Femur (tissue), 1 donor: ENCODE measurements at regions not wholly inside any gene's neighbourhood (a gene's known extent, or its start where the extent isn't known, plus 50 kb on each side); places are given as distances from the start of the nearest gene placed in this dataset.

ENCODE experiments used
- DNase-seq: peaks from one replicate; pipeline ENCODE4 v3.0.0-alpha.2; 2017

DNA sequence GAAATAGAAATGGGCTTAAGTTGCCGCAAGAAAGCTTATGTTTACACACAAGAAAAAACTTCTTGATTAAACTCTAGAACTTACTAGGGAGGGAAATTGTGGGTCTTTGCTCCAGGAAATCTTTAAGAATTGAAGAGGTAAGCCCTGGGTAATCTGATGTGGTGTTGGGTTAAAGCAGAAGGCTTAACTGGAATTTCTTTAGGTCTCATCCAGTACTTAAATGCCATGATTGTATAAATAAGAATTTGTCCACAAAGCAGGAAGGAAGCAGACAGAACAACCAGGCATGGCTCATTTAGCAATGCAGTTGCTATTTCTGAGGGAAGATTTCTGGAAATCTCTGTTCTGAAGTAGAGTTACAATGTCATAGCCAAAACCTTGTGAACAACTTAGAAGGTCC lies 360.4 kb downstream of the KLF5 start:
- DNase-seq, result no peak

DNA sequence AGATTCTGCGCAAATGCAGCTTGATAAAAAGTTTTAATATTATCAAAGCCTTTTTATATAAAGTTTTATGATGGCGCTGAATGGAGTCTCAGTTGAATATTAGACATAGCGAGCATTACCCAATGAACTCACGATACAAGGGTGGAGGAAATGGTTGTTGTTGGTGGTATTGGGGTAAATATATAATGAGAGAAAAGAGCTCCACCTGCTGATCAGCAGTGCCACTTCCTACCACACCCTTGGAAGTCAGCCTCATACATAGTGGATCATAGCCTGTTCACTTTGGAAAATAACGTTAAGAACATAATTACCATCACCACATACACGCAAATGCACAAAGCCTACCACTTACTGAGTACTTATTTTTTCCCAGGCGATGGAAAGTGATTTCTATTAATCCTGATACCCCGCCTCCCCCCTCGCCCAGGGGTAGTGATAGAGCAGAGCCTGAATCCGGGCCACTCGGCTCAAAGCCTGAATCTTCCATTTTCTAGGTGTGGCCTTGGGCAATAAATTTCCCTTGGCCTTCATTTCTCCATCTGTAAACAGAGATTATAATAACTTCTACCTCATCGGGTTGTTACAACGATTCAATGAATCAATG lies 358.3 kb downstream of the KLF5 start:
- DNase-seq, result no peak

DNA sequence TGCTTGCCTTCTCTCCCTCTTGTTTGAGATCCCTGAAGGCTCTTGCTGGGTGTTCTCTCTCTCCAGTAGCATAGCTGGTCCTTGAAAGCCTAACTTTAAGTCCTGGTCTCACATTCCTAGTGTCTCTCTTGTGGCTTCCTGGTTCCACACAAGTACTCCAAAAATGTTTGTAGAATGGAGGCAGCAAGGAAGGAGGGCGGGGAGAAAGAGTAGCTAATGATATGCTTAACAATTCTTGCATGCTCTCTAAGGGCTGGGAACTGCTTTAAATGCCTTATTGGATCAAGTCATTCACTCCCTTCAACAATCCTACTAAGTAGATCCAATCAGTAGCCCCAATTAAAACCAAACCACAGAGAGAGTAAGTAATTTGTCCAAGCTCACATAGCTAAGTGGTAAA lies 357.3 kb downstream of the KLF5 start:
- no peak for DNase-seq

DNA sequence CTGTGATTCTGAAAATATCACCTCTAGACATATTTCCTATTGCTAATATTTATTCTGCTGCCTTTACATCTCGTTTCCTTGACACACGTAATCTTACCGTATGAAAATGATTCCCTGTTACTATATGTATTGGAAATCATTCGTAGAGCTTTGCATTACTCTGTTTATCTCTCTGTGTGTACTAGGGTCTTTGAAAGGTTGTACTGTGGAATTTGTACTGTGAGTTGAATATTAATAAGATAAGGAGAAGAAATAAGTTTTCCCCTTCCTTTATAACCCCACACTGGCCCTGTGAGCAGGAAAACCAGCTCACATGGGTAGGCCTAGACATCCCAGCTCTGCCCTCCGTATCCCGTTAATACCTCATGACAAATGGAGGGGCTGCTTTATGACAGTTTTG lies 354.9 kb downstream of the KLF5 start:
- DNase-seq, result no peak

DNA sequence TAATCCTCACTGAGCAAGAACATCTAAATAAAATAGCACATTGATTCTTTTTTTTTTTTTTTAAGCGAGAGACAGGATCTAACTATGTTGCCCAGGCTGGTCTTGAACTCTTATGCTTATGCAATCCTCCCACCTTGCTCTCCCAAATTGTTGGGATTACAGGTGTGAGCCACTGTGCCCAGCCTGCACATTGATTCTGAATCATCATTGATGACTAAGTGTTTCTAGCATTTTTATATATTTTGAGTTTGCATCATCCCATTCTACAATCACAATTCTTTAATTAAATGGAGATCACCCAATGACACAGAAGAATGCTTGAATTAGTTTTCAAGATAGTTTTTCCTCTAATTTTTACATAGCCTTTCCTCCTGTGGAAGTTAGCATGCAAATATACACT lies 354.1 kb downstream of the KLF5 start:
- no peak for DNase-seq

DNA sequence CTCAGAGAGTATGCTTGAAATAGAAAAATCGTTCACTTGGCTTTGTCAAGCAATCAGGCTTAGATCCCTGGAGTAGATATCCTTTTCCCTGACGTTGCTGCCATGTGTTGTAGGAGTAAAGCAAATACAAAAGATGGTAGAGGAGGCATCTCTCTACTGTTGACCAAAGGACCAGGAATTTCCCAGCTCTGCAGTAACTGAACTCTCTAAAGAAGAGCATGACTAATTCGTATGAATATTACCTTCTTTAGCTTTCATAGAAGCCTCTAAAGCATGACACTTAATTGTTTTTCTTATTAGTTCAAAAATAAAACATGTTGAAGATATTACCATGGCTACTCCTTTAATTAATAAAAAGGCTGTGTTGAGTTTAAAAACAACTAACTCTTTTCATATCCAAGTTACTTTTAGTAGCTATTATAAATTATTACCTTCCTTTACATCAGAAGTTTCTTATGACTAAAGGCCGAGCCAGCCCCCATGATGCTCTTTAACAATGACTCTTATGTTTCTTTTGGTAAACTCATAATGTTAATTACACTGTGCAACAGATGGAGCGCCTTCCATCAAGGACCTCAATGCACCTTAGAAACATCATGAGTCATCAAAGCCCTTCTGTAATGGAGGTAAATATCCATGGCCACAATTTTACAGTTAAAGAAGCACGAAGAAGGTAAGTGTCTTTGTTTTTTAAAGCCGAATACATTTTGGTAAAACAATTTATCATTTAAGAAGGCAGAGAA lies 352.4 kb downstream of the KLF5 start:
- no peak for DNase-seq

DNA sequence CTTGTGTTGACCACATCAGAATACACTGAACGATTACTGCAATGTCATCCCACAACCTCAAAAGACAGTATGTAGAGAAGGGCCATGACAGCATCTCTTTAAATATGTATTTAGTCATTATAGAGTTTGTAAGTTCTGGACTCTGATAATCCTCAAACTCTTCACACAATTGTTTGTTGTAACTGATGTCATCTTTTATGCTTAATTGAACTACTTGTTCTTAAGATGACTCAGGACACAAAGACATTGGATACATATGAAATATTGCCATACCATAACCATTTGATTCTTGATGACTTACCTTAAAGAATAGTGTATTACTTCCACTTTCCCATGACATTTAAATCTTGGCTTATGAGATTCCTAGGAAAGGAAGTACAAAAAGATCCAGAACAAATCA lies 347.6 kb downstream of the KLF5 start:
- no peak for DNase-seq

DNA sequence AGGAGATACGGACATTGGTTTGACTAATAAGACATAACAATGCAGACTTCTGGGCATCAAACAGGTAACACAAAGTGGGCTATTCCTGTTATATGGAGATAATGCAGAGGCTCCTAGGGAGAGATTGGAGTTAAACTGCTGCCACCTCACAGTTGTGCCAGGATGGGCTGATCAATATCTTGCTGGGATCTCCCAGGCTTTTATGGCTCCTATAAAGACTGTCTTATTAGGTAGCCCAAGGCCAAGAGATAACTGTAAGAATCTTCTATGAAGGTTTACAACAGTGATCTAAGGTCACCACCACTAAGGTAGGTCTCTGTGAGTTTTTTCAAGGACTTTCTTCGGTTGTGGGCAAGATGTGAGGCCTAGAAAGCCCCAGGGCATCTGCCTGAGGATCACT lies 345.8 kb downstream of the KLF5 start:
- no peak for DNase-seq

DNA sequence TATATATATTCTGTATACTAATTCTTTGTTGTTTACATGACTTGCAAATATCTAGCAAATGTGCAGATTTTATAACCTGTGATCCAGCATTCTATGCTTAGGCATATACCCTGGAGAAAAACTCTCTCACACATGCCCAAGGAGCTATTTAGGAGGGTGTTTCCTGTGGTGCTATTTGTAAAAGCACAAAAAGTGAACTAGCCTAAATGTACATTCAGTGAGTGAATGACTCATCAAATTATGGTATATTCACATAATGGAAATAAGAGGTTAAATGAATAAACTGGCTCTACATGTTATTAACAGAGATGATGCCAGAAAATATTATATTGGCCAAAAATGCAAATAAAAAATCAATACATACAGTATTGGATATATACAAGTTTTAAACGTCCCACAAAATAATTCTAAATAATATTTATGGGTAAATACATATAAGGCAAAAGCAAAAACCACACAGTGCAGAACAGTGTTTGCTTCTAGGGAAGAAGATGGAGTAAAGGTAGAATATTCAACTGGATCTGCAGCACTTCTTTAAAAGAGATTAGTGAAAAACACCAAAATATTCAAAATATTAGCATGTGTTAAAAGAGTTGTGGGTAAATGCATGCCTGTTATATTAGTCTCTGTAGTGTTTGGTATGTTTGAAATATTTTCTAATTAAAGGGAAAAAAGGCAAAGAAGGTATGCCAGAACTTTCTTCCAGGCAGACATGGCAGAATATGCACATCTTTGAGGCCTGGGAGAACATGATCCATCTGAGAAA lies 344.7 kb downstream of the KLF5 start:
- DNase-seq, result no peak

DNA sequence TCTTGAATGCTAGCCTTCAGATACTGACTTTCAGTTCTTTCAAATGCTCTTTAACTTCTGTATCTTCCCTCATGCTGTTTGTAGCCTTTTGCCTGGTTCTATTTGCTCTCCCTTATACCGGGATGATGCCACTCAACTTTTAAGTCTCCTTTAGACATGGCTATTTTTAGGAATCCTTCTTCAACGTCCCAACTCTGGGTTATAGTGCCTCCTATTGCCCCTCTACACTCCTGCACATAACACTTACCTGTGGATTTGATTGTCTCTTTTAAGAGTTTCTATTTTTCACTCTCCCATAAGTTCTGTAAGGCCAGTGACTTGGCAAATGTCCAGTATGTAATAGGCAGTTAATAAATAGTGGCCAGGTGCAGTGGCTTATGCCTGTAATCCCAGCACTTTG lies 343.0 kb downstream of the KLF5 start:
- DNase-seq, result no peak

DNA sequence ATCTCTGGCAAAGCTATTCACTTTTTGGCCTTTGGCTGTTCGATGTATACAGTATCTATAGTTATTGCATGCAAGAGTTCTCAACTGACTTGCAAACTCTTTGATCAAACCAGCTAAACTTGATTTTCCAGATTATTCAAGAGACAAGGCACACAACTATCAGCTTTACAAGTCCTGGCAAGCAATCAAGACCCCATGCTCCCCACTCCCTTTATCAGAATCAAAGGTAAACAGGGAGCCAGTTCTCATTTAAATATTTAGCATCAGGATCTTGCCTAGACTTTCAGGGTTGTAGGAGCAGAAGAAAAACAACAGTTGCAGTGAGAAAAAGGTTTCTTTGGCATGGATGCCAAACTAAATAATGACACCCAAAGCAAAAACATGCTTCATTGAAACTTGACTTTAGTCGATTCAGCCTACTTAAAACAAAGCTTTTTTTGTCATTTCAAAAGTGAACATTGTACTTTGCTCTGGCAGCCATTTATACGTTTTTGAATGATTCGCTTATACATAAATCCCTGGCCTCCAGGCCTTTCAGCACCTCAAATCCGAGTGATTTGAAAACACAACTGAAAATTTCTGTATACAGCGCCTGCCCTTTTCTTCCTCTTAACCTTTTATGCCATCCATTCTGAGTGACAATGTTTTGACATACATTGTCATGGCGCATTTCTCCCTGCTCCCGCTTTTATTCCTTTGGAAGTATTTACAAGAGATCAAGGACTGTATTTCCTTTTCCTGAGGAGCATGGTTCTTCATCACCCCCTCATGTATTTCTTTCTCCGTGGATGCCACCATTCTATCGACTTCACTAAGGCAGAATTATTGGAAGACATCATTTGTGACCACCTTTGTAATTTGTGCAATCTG lies 340.8 kb downstream of the KLF5 start:
- DNase-seq, result no peak

DNA sequence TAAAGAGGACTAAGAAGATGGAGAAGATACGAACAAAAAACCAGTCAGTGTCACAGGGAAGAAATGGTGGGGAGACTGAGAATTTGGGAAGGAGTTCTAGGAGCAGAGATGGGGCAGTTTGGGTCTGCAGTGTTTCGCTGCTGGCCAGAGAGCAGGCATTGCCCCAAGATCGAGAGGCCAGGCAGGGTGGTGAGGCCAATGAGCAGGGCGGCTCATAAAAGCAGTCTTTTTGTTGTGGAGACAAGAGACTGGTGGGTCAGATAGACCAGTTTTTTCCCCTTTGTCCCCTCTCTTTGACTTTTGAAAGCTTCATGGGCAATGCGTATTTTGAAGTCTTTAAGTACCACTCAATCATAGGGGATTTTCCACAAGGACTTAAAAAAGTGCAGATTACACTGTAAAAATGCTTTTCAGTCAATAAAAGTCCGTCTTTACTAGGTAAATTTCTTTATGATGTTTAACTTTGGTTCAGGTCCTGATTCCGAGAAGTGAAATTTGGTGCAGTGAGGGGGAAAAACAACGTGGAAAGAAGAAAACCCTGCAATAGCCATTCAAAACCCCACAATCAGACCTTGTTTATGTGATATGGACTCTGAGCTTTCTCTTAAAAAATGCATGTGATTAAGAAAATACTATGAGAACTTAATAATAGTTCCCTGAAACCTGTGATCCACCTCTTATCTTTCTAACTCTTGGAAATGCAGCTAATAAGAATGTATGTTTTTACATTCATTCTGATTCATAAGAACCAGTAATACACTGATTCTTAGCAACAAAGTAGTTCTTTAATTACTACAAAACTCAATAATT lies 338.9 kb downstream of the KLF5 start:
- no peak for DNase-seq

DNA sequence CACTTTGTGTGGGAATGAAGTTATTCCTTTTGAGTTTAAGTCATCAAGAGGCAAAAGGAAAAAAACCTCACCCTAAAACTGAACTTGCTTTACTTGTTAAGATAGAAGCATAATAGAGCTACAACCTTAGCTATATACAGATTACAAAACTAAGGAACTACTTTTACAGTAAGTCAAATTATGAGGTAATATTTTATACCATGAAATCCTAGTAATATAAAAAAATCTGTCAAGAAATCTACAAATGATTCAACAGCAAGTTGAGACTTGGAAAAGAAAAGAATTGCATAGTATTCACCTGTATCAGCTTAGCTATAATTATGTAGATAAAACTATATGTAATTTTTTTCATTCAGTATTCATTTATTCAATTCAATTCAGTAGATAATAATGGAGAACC lies 335.3 kb downstream of the KLF5 start:
- DNase-seq, result no peak

DNA sequence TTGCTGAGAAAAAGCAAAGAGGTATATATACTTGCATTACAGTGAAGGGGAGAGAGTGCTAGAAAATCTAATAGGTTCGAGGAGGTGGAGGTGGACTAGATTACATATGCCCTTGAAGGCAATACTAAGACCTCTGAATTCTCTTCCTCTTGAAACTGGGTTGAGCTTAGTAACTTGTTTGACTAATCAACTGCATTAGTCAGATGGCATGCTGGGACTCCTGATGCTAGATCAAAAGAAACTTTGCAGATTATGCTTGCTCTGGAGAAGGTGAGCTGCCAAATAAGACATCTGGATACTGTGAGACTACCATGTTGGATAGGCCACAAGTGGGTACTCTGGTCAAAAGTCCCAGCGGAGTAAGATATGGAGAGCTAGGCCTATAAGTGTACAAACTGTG lies 331.3 kb downstream of the KLF5 start:
- DNase-seq, result no peak

DNA sequence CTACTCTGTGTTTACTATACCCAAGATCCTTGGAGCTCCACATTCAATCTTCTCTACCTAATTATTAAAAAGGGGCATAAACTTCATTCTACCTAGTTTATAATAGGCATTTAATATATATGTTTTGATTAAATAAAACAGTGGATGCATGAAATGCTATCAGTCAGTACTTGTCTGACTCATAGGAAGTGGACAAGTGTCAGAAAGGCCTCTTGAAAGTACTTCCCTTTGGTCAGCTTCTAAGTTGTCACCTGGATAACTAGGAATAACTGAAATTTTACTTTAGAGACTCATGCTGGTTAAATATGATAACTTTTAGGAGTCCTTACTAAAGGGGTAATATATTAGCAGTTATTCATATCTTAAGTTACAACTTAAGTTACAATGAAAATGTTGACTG lies 329.8 kb downstream of the KLF5 start:
- no peak for DNase-seq

DNA sequence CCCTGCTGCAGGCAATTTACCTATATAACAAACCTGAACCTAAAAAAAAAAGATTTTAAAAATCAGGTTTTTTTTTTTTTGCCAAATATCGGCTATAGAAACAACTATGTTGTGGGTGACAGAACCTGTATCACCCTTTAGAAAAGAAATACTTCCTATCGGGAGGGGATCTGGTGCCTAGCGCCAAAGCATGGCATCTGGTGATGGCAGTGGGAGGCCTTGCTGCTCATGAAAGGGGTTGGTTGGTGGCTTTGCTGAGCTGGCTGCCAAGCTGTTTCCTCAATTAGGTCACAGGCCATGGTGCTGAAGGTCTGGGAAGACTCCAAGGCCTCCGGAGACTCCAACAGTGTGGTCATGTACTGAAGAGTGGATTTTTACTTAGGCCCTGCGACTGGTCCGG lies 328.5 kb downstream of the KLF5 start:
- DNase-seq, result no peak

DNA sequence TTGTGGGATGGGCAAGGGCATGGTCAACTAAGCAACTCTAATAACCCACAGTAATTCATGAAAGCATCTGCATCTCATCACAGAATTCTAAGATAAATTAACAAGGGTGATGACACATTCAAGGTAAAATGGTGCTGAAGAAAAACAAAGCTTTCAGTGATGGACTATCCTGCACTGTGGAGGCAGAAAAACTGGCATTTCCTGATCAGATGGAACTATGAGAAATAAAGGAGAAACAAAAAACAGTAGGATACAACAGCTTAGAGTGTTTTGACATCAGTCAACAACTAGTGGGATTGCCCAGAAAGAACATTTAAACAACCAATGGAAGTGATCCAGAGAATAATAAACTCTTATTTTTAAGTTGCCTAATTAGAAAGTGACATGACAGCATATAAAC lies 327.0 kb downstream of the KLF5 start:
- no peak for DNase-seq

DNA sequence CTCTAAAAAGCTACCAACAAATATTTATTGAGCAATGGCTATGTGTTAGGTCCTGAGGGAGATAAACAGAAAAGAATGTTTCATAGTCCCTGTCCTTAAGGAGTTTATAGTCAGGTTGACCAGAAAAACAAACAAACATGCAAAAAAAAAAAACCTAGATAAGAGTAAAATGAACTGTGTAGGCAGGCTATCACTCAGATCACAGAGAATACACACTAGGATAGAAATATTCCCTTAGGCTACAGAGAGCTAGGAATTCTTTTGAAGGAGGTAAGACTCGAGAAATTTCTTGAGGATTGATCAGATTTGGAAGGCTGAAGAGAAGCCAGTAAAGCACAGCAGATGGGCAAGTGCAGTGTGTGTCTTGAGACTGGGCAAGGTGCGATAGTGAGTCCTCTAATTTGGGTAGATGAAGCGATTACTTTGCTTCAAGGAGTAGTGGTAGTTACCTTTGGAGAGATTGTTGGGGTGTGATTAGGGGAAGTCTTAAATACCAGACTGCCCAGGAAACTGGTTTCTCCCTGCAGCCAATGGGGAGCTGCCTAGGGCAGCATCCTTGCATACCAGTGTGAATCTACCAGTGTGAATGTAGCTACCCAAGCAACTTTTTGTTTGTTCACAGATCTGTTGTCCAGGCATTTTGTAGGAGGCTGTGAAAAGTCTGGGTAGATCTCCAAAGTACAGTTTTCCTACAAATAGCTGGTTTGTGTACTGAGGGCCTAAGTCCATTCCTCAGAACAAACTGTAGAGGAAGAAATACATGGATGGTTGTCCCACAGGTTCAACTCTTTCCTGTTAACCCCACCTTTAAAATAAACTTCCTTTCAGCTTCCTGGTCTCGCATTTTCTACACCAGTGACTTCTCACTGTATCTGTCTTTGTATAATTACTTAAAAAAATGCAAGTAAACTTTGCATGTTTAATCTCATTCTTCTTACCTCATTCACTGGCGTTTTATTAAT lies 314.1 kb downstream of the KLF5 start:
- no peak for DNase-seq

DNA sequence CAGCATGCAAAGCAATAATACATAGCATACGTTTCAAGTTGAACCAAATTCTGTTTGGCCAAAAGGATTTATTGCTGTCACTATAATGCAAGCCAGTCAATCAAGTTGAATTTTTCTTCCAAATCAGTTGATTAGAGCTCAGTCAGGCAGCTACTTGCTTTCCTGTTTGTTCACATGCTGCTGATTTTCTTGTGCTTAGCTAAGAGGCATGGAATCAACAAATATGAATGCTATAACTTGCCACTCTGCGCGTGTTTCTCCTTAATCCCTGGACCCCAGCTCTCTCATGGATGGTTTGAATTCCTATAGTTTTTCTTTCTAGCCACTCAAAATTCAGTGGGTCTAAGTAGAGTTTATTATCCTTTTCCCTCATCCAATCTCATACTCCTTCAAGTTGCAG lies 311.3 kb downstream of the KLF5 start:
- DNase-seq, result no peak

DNA sequence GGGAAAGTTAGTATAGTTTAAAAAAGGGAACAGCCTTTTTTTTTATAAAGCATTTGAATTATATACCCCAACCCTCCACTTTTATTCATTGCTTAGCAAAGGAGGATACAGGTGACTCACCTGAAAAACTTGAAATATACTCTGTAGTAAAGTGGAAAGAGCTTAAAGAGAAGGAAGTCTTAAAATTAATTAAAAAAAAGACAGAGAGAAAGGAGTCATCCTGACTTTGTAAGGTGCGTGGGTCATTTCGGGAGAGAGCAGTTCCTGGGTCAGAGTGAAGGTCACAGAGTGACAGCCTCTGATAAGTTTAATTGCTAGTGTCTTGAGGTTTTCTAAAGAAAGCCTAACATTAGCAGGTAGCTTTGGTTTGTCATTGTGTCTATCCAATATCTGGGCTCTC lies 310.3 kb downstream of the KLF5 start:
- DNase-seq, result no peak

DNA sequence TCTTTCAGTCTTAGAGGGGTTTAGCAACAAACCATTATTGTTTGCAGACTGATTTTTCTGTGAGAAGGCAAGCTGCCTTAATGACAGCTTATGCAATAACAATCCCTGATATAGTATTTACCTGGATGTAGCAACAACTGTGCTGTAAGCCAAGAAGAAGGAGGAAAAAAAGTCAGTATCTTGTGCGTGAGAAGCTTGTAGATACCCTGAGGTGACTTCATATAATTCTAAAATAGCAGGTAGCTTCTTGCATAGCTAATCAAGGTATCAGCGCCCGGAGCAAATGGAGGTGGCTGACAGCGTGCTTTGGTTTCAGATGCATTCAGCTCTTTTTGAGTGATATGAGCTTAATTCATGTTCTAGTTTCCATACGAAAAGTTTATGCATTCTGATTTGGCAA lies 309.8 kb downstream of the KLF5 start:
- DNase-seq, result no peak
